HS-27A (cell line): ENCODE measurements at regions not wholly inside any gene's neighbourhood (a gene's known extent, or its start where the extent isn't known, plus 50 kb on each side); places are given as distances from the start of the nearest gene placed in this dataset.

Experiments
- DNase-seq: peaks from one replicate; pipeline ENCODE4 v3.0.0-alpha.2; 2012; ENCODE audit warnings: low read depth, missing footprints

- DNase-seq: no peak
Measured at GRCh38 chr12:4106621-4107020, 166.9 kb upstream of the CCND2 start.

GRCh38 chr12:4104722-4105244 is 168.8 kb upstream of the CCND2 start:
- DNase-seq: no peak

GRCh38 chr12:4099276-4099675 is 174.3 kb upstream of the CCND2 start:
- no peak for DNase-seq

- no peak for DNase-seq
Measured at GRCh38 chr12:4091016-4091743, 182.4 kb upstream of the CCND2 start.

- no peak for DNase-seq
Measured at GRCh38 chr12:4089956-4090355, 183.6 kb upstream of the CCND2 start.

GRCh38 chr12:4089121-4089606 is 184.4 kb upstream of the CCND2 start:
- DNase-seq: no peak

- DNase-seq: no peak
Measured at GRCh38 chr12:4088451-4088850, 185.1 kb upstream of the CCND2 start.

- no peak for DNase-seq
Measured at GRCh38 chr12:4086481-4086880, 187.1 kb upstream of the CCND2 start.

- no peak for DNase-seq
Measured at GRCh38 chr12:4084573-4084972, 189.0 kb upstream of the CCND2 start.

- DNase-seq: no peak
Measured at GRCh38 chr12:4082809-4083403, 190.7 kb upstream of the CCND2 start.

- DNase-seq: no peak
Measured at GRCh38 chr12:4080213-4080612, 193.3 kb upstream of the CCND2 start.

- DNase-seq: no peak
Measured at GRCh38 chr12:4074129-4074528, 199.4 kb upstream of the CCND2 start.

- DNase-seq: no peak
Measured at GRCh38 chr12:4069670-4070010, 196.4 kb upstream of the PARP11 start.

GRCh38 chr12:4068981-4069669 is 195.9 kb upstream of the PARP11 start:
- DNase-seq: no peak

GRCh38 chr12:4064008-4064407 is 190.8 kb upstream of the PARP11 start:
- no peak for DNase-seq

GRCh38 chr12:4059898-4060568 is 186.8 kb upstream of the PARP11 start:
- DNase-seq: no peak

- no peak for DNase-seq
Measured at GRCh38 chr12:4056910-4057845, 184.0 kb upstream of the PARP11 start.

GRCh38 chr12:4054630-4055029 is 181.4 kb upstream of the PARP11 start:
- DNase-seq: no peak

GRCh38 chr12:4052691-4053090 is 179.5 kb upstream of the PARP11 start:
- no peak for DNase-seq

GRCh38 chr12:4051596-4051995 is 178.4 kb upstream of the PARP11 start:
- DNase-seq: no peak

- no peak for DNase-seq
Measured at GRCh38 chr12:4050340-4050739, 177.1 kb upstream of the PARP11 start.
